HG03280 (cell line): ENCODE measurements at regions not wholly inside any gene's neighbourhood (a gene's known extent, or its start where the extent isn't known, plus 50 kb on each side); places are given as distances from the start of the nearest gene placed in this dataset.

ENCODE experiments used
- ATAC-seq: cut with Tn5 transposase; IDR thresholded peaks from one replicate; pipeline ENCODE4 v1.9.1; 2021; ENCODE audit warnings: mild to moderate bottlenecking, moderate library complexity; ENCODE audit not compliant: unreplicated experiment

DNA sequence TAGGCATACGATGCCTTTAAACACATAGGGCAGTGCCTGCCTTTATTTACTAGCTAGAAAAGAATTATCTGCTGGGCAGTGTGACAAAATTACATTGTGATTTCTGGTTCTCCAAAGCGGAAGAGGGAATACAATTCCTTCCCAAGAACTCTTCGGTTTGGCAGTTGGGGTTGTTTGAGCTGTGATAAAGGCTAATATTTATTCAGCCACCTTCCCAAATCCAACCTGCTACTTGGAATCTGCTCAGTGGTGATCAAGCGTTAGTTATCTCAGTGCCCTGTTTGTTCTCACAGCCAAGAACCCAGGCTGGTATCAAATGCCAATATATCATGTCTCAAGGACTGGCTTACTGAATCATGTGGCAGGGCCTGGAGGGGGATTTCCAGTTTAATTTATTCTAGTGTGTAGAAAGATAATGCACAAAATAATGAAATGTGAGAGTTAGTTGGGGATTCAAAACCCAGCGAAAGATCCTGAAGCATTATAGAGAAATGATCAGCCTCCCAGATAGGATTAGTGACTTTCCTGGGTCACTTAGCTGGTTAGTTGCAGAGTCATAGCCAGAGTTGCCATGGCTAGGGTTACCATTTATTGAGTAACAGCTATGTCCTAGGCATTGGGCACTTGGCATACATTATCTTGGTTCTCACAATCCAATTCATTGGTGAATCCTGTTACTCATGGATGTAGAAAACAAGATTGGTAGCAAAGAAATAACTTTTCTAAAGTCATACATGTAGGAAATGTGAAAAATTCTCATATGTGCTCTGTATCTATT lies 457.0 kb upstream of the KLF4 start:
- no peak for ATAC-seq

DNA sequence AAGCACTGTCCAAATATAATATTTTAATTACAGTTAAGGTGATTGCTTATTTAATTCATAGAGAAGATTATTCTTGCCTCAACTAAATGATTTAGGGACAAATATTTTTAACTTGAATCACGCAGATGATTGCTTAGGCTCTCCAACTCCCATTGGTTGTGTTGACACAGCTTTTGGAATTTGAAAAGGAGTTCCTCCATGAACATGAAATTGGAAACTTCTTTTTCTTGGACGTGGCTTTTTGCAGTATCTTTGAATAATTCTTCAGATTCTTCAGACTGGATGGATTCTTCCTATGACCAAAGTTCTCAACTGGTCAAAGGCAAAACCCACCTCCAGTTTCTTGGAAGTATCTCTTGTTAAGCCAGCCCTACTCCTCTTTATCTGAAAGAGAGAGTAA lies 456.4 kb upstream of the KLF4 start:
- no peak for ATAC-seq

DNA sequence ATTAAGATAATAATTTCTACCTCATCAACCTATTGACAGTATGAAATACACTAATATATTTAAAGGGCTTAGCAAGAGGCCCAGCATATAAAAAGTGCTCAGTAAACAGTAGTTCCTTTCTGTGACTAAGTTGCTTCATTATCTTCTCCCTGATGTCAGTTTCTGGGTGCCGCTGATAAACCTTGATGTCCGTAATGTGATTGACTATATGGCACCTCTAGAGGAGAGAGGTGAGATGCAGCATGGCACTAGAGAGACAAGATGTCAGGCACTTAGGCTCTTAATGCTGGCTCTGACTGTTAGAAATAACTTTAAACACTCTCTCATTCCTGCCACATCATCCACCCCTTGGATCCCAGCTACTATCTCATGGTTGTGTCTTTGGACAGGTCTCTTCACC lies 455.9 kb upstream of the KLF4 start:
- no peak for ATAC-seq

DNA sequence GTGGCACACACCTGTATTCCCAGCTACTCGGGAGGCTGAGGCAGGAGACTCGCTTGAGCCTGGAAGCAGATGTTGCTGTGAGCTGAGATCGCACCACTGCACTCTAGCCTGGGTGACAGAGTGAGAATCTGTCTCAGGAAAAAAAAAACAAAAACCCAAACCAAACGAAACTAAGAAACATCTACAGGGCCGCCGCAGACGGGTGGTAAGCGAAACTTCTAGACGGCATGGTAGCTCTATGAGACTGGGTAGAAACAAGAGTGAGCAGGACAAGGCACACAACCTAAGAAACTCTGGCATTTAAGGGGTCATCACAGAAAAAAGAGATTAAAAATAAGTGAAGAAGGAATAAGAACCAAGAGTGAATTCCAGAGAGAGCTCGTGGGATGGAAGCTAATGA lies 454.8 kb upstream of the KLF4 start:
- ATAC-seq, result no peak

DNA sequence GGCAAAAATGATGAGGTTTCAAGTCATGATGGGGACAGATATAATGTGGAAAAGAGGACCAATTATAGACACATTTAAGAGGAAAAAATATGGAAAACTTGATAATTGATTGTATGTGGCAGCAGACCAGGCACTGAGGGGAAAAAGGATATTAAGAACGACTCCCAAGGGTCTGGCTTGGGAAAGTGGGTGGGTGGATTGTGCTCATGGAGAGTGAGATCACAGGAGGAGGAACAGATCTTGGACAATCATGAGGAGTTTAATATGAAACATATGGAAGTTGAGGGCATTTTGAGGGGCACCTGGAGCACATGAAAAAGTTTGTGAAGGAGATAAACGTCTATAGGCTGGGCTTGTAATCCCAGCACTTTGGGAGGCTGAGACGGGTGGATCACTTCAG lies 454.3 kb upstream of the KLF4 start:
- no peak for ATAC-seq

DNA sequence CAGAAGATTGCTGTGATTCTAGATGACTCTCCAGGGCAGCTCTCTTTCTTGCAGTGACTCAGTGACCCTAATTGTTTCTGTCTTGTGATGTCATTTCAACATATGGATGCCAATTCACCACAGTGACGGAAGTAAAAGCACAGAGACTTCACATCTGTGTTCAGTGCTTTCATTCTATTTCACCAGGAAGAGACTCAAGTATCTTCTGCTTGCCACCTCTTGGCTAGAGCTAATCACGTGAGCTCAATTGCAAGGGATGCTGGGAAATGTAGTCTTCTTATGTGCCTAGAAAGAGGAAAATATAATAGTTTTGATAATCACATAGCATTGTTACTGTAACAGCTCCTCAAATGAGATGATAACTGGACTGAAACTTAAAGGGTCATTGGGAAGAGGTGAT lies 453.3 kb upstream of the KLF4 start:
- ATAC-seq, result no peak

DNA sequence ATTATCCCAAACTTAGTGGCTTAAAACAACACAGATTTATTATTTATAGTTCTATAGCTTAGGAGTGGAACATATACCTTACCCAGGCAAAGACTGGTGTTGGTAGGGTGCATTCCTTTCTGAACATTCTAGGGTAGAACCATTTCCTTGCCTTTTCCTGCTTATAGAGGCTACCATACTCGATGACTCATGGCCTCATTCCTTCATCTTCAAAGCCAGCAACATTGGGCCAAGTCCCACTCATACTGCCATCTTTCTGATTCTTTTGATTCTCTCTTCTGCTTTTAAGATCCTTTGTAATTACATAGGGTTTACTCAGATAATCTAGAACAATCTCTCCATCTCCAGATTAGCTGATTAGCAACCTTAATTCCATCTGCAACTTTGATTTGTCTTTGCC lies 452.7 kb upstream of the KLF4 start:
- no peak for ATAC-seq

DNA sequence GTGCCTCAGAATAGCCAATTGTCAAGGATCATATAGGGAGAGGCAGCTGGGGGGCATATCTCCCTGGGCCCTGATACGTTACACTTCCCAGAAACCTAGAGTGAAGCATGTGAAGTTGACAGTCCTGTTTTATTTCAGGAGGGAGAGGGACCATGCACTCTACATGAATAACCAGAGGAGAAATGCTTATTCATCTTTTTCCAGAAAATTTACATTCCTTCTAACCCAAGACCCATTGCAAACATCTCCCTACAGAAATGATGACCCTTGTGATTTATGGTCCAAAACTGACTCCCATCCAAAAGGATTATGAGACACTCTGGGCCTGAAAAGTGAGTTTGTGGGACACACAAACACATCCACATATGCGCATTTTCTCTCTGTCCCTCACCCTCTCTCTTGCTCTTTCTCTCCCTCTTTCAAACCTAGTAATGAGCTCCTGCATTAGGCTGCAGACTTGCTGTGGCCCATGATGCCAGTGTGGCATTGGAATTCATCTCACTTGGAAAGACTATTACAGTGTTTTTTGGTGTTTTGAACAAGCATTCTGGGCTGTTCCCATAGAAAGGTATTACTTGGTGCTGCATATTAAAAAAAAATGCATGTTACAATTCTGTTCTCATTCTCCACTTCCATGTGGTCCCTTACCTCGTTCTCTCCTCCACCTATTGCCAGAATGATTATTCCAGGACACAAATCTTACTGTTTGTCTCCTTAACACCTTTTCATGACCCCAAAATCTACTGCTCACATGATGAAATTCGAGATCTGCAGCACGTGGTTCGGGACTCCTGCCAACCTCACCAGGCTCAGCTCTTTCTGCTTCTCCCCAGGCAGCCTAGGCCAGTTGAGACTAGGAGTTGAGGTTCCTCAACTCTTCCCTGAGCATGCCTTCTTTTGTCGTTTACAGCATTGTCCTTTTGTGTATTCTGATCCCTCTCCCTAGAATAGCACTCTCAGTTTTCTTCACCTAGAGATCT lies 451.3 kb upstream of the KLF4 start:
- ATAC-seq, result no peak

DNA sequence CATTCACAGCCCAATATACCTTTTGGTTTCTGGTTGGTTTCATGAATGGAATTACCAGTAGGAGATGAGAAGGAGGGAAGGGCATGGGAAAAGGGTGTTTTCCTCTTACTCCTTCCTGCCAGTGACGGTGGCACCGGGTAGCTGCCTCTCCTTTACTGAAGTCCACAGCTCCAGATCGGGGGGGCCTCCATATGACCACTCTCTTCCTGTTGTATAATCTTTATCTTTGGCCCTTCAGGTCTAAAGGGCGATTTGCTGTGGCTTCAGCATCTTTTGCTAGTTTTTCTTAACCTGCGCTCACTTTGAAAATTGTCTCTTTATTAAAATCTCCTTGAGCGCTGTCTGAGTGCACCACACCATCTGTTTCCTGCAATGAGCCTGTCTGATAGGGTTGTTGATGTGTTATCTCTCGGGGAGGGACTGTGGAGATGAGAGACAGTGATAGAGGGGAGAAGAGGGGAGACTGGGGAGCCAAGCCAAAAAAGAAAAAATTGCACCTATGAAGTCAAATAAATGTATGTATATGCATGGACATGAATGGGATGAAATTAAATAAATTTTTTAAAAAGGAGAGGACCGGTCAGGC lies 449.3 kb upstream of the KLF4 start:
- no peak for ATAC-seq

DNA sequence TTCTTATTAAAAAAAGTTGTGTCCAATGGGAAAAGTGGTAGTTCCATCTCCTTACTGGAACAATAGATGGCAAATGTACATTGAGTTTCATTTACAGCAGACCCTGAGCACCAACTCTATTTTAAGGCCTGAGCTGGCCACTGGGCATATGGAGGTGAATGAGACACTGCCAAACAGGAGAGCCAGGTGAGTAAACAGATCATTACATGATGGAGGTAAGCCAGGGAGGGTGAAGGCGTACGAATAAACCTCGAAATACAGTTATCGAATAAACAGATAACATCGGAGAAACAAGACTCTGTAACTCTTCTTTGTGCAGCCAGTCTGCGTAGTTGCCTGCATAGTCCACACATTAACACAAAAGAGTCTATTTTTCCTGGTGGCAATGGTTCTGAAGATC lies 446.4 kb upstream of the KLF4 start:
- ATAC-seq, result no peak

DNA sequence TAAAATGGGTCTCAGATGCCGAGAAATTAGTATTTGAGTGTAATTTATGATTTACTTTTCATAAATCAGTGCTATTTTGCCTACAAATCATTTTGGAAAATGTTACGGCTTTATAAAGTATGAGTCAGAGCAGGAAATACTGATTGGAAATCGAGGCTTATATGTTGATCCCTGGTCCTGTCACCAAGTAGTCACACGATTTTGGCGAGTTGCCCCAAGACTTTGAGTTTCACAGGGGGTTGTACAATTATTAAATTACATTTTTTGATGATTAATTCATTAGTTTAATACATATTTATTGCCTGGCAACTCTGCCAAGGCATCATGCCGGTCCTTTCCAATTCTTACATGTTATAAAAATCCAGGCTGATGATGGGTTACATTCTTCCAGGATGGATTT lies 443.9 kb upstream of the KLF4 start:
- no peak for ATAC-seq

DNA sequence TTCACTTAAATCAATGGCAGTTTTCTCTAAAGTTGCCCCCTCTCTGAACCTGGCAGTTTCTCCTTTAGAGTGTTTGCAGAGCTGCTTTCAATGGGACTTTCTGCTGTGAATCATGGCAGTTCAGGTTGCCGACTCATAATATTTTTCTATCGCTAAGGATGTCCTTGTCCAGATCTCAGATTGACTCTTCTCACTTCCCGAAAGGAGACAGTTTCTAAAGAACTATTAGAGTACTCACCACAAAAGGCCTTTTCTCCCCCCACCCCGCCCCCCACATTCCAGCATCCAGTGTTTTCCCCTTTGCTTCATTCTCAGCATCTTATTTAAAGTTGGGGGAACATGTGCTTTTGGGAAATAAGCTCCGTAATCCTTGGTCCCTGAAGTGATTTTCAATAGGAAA lies 443.5 kb upstream of the KLF4 start:
- no peak for ATAC-seq

DNA sequence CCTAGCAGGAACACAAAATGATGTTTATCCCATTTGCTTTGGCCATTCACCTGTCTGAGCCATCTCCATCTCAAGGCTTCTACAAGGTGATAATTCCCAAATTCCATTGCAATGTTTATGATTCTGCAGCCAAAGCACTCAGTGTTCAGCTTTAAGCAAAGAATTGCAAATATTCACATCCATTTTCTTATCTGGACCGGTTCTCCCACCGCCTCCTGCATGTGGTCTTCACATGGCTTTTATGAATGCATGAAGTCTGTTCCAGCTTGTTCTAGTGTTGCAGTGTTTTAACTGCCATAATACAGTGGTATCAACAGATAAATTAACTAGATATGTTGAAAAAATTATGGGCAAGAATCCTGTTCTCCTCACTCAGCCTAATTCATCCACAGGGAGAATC lies 443.0 kb upstream of the KLF4 start:
- no peak for ATAC-seq

DNA sequence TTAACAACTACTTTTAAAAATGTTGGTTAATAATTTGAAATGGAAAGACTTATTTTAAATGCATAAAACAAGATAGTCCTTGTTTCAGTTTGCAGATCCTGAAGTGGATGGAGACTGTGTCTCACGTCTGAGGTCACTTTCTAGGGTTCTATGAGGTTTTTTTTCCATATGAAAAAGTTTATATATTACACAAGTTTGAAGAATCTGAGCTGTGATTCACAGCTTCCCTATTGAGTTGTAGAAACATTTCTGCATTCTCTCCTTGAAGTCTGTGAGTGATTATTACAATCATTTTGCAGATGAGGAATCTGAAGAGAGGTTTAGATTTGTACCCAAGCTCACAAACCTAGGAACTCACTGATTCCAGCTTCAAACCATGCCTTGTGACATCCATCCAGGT lies 442.5 kb upstream of the KLF4 start:
- no peak for ATAC-seq

DNA sequence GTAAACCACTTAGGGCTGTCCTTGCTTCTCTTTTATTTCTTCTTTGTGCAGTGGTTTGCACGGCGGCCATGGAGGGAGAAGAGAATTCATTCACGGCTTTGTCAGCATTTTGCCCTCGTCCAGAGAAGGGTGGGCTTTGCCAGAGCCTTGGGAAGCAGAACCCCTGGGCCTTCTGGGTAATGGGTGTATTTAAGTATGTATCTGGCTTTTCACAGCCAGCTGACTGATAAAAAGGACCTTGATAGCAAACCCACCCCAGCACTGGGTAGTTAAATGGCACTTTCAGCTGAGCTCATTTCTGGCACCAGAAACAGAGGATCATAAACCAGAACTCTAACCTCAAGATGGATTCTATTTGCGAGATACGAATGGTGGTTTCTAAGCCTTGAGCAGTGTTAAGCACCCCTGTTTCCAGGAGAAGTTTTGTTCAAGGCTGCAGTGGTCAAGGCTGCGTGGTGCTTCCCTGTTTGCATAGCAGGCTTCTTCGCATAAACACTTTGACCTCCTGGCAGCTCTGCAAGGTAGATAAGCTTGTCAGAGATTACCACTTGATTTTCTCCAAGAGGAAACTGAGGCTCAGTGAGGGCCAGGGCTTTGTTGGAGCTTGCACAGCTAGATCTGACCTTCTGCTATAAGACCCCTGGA lies 441.6 kb upstream of the KLF4 start:
- no peak for ATAC-seq

DNA sequence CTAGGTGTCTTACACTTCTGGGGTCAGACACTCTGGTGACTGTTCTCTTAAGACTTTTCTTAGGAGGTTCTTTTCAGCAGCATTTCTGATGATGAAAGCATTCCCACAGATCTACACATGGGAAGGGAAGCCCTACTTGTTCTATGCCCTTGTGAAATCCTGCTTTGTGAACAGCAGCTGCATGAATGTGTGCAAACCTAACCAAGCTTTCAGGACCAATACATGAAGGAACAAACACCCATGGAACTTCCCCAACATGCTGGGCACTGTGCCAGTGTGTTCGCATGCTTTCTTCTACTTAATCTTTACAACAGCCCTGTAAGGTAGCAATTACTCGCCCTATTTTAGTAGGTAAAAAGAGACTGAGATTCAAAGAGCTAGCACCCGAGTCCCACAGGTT lies 439.9 kb upstream of the KLF4 start:
- ATAC-seq, result no peak

DNA sequence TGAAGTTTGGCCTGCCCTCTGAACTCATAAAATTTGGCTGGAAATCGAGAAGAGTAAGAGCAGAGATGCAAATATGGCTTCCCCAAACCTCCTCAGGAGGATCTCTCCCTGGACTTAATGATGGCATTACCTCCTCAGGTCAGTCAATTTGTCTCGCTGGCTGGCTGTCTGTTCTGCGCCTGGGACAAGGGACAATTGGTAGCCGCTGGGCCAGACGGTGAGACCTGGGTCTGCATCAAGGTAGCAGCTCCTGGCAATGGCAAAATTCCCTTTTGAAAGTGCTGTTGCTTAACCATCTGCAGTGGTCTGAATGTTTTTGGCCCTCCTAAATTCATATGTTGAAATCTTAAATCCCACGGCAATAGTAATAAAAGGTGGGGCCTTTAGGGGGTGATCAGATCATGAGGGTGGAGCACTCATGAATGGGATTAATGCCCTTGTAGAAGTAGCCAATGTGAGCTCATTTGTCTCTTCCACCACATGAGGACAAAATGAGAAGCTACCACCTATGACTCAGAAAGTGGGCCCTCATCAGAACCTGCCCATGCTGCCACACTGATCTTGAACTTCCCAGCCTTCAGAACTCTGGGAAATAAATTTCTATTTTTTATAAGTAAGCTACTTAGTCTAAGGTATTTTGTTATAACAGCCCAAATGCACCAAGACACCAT lies 439.3 kb upstream of the KLF4 start:
- ATAC-seq, result no peak

DNA sequence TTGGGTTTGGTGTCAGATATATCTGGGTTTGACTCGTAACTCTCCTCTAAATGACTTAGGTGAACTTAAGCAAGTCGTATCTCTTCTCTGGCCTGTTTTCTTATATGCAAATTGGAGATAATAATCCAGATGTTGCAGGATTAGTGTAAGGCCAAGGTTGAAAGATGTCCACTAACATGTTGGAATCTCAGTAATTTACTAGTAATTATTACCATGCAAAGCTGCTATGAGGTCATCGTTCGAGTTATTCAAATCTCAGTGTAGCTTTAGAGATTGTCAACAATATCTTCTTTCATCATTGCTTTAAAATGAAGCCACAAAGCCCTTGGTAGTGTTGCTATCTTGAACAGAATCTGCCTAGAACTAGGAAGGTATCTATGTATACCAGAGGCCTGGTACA lies 437.7 kb upstream of the KLF4 start:
- no peak for ATAC-seq

DNA sequence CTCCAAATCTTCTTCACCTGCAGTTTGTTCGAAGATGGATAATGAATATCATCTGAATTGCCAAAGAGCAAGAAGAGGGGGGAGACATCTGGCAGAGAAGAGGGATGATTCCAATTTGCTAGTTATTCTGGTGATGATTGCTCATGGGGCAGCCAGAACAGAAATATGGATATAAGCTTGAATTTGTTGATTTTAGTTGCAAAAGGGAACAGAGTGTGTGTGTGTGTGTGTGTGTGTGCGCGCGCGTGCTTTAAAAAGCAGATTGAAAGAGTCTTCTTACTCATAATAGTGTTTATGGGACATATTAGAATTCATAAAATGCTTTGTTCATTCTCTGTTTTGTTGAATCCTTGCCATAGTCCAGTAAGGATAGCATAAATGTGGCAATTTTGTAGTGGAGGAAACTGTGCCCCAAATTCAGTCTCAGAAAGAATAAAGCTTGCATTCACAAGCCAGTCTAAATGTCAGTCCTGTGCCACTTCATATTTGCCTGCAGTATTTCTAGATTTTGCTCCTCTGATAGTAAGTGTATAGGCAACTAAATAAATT lies 436.3 kb upstream of the KLF4 start:
- ATAC-seq, result no peak

DNA sequence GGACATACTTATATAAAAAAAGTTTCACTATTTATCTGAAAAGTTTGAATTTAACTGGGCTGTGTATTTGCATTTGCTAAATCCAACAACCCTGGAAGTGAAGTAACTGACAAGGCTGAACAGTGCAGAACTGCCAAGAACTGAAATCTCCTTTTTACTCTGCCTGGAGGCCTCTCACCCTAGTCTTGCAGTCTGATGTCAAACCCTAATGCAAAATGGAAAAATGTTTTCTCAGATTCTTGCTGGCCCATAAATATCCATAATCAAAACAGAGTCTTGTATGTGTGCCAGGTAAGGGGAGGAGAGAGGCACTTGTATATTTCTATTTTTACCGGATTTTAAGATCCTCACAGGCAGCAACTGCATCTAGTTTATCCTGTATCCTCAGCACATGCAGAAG lies 432.7 kb upstream of the KLF4 start:
- ATAC-seq, result no peak

DNA sequence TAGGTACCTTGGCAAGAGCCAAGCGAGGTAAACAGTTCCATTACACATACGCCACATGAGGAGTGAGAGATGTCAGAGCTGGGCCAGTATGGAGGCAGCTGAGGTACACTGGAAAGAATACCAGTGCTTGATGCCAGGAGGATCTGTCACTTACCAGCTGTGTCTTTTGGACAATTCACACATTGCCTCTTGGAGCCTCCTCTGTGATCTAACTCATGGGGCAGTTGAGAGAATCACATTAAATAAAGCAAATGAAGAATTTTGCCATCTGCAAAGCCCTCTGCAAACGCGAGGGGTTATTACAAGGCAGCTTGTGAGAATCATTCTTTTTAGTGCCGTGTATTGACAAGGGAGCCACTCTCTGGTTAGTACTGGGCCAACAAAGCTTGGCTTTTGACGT lies 429.7 kb upstream of the KLF4 start:
- no peak for ATAC-seq
